Coronary artery (tissue), 2 donors: ENCODE measurements at regions not wholly inside any gene's neighbourhood (a gene's known extent, or its start where the extent isn't known, plus 50 kb on each side); places are given as distances from the start of the nearest gene placed in this dataset.

Source experiments
- DNase-seq: peaks from one replicate; pipeline ENCODE4 v3.0.0-alpha.2; 2017; ENCODE audit warnings: low spot score
- H3K27ac ChIP-seq, 2 donors: fragments of 200-600 bp; sonication (generic); one replicate each; pipeline ENCODE4 v1.5.1; 2016 to 2019
- H3K4me3 ChIP-seq: fragments of 200-600 bp; sonication (generic); 2 replicates; pipeline ENCODE4 v1.5.1; 2016; ENCODE audit warnings: mild to moderate bottlenecking, moderate library complexity
- CTCF ChIP-seq: fragments of 200-600 bp; sonication (generic); IDR thresholded peaks from one replicate; pipeline ENCODE4 v1.5.1; 2019; ENCODE audit warnings: antibody characterized with exemption

GRCh38 chr12:114119316-114119715 lies 153.2 kb upstream of the RBM19 start:
- TF ChIP-seq CTCF: no peak
- Histone ChIP-seq H3K27ac (no peak overlapping the region), H3K4me3 (no peak overlapping the region)
- DNase-seq: no peak

- DNase-seq: no peak
- Histone ChIP-seq H3K27ac (no peak overlapping the region), H3K4me3 (no peak overlapping the region)
- no peak for TF ChIP-seq CTCF
Measured at GRCh38 chr12:114096461-114096860, 130.3 kb upstream of the RBM19 start.

- no peak overlapping the region for H3K27ac ChIP-seq
- no peak overlapping the region for H3K4me3 ChIP-seq
- no peak for DNase-seq
- no peak for TF ChIP-seq CTCF
Measured at GRCh38 chr12:114093520-114093919, 127.4 kb upstream of the RBM19 start.

- TF ChIP-seq CTCF: no peak
- Histone ChIP-seq H3K27ac (no peak overlapping the region), H3K4me3 (no peak overlapping the region)
- DNase-seq: no peak
Measured at GRCh38 chr12:114092981-114093380, 126.9 kb upstream of the RBM19 start.

- Histone ChIP-seq H3K27ac (no peak overlapping the region), H3K4me3 (no peak overlapping the region)
- no peak for TF ChIP-seq CTCF
- no peak for DNase-seq
Measured at GRCh38 chr12:114090211-114090610, 124.1 kb upstream of the RBM19 start.

GRCh38 chr12:114073076-114073475 lies 107.0 kb upstream of the RBM19 start:
- no peak overlapping the region for H3K4me3 ChIP-seq
- H3K27ac ChIP-seq: no peak overlapping the region
- no peak for TF ChIP-seq CTCF
- DNase-seq: no peak

GRCh38 chr12:114069507-114069906 lies 103.4 kb upstream of the RBM19 start:
- H3K27ac ChIP-seq: no peak overlapping the region
- no peak for TF ChIP-seq CTCF
- no peak for DNase-seq
- H3K4me3 ChIP-seq: no peak overlapping the region
